Endometrial microvascular endothelial cells (primary cell): ENCODE measurements at regions not wholly inside any gene's neighbourhood (a gene's known extent, or its start where the extent isn't known, plus 50 kb on each side); places are given as distances from the start of the nearest gene placed in this dataset.
"Not testable (repeated sequence)": the region's sequence is repeated elsewhere in the genome, so short reads cannot be mapped to it uniquely, and the experiment has no call there.

ENCODE experiments used
- in situ Hi-C: cut with HindIII; loops from 2 replicates; pipeline ENCODE4 v1.10.0; 2017; ENCODE audit warnings: low sequenced_read_pairs, low pct_unique_long_range_greater_than_20kb; ENCODE audit errors: inconsistent ontology term

DNA sequence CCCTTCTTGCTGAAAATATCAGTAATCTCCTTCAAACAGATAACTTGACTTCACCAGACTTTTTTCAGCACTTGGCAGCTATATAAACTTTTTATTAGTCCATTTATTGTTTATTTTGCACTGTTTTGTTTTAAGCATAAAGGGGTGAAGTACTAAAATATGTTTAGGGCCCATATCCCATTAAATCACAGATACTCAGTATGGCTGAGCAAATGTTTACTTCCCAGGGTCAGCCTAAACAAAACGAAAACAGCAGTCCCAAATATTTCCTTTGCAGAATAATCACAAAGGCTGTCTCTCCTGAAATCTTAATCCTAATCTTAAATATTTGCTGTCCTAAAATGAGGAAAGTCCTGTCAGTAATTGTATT, 649.6 kb downstream of the TNS3 start:
- in situ Hi-C loops = no loop called here

DNA sequence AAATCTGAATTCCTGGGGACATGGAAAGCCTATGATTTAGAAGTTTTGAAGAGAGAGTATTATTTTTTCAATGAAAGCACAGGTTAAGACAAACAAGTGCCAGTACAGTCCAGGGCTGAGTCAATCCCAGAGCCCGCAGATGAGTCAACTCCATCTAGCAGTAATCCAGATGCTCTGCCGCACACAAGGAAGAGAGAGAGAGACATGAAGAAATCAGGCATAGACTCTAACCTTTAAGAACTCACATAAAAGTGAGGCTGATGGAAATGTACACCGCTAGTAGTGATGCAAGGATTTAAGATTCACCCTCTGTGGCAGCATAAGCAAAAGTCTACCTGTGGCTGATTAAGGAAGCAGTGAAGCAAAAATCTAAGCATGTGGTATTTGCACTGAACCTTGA, 651.5 kb downstream of the TNS3 start:
- in situ Hi-C loops = no loop called here

DNA sequence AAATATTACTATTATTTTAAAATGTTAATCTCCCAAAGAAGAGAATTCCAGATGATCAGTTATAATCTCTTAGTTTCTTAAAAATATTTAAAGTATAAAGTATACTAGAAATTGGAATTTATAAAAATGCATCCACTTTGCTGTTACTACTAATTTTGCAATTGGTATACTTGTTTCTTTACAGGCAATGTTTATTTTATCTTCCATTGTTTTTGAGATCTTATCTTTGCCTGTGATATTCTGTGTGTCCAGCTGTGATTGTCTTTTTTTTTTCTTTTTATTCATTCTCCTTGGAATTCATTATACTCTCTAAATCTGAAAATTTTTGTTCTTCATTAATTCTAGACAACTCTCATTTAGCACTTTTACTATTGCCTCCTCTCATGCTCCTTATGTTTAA, 652.6 kb downstream of the TNS3 start:
- in situ Hi-C loops = no loop called here

DNA sequence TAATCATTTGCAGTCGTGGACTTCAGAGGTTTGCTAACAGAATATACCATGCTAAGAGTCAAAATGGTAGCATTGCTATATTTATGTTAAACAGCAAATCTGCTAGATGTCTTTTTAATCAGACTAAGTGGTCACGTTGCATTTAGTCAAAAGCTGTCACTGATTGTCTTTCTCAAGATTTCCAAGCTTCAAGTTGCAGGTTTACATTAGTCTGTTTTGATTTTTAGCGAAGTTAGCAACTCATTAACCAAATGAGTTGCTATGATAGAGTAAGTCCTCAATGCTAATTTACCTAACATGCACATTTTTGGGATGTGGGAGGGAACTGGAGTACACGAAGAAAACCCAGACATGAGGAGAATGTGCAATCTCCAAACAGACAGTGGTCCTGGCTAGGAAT, 653.2 kb downstream of the TNS3 start:
- in situ Hi-C loops = no loop called here

DNA sequence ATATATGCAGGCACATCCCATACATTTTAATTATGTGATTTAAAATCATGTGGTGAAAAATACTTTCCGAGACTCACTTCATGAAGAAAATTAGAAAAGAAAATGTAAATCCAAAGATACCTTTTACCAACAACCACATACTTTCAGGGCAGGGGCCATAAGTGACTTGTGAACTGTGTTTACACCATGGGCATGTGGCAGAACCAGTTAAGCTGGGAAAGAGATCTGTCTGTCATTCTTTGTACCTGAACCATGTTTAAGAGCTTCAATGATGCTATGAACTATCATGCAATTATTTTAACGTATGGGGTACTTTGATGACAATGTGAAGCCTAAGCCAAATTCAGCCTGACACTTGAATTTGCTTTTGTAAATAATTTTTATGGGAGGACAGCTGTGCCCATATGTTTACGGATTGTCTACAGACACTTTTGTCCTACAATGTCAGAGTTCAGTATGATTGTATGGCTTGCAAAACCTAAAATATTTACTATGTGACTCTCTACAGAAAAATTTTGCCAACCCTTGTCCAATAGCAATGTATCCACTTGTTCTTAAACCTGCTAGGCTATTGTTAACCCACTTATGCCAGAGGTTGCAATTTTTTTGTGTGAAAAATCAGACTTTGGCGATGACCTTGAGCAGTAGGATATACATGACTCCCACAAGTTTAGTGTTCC, 654.6 kb downstream of the TNS3 start:
- in situ Hi-C loops = no loop called here

DNA sequence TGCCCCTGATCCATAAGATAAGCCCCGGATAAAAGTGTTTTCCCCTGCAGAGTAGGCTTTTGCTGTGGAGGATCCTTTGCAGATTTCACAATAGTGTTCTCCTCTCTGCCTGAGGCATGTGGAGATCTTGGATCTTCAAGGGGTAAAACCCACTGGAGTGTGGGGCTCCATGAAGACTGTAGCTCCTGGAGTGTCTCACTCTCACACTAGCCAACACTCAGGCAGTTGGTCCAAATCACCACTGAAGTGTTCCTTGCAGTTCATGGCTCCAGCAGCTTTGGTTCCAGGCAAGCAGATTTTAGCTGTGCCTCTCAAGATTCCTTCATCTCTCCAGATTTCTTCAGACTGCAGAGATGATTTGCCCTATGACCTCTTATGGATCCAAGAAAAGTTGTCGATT, 665.3 kb downstream of the TNS3 start:
- in situ Hi-C loops = no loop called here

DNA sequence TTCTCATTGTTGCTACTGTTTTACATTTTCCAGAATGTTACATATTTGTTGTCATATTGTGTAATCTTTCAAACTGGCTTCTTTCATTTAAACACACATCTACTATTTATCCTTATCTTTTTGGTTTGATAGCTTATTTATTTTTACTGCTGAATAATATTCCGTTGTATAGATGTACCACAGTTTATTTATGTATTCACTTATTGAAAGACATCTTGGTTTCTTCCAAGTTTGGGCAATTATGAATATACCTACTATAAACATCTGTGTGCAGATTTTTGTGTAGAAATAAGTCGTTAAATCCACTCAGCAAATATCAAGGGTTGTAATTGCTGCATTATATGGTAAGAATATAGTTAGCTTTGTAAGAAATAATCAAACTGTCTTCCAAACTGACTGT, 669.2 kb downstream of the TNS3 start:
- in situ Hi-C loops = no loop called here

DNA sequence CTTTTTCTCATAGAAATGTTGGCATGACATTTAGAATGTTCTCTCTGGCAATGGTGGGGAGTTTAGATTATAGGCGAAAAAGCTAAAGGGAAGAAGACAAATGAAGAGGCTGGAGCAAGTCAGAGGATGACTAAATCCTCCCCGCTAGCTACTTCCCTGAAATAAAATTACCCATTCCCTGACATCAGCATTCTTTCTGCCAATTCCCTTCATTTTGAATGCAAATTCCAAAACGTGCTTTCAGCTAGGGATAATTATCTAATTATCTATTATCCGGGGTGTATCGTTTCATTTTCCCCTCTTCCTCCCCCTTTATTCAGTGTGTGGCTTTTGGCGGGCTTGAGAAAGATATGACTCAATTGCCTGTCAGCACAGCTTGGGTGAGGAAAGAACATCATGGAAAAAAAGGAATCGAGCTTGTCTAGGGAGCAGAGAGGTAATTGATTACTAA, 672.3 kb downstream of the TNS3 start:
- in situ Hi-C loops = no loop called here

DNA sequence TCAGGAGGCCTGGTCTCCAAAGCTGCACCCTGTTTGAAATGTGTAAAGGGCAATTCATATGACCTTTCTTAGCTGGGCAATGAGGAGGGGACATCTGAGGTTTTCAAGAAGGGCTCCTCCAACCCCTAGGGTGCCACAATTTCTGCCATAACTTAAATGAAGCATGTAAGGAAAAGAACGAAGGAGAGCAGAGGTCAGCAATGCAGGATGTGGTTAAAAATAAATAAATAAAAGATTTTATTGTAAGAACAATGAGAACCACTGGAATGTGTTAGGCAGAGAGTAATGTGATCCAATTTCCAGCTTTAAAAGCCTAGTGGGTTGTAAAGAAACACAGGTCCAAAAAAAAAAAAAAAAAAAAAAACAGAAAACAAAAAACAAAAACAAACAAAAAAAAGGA, 673.1 kb downstream of the TNS3 start:
- in situ Hi-C loops = no loop called here

DNA sequence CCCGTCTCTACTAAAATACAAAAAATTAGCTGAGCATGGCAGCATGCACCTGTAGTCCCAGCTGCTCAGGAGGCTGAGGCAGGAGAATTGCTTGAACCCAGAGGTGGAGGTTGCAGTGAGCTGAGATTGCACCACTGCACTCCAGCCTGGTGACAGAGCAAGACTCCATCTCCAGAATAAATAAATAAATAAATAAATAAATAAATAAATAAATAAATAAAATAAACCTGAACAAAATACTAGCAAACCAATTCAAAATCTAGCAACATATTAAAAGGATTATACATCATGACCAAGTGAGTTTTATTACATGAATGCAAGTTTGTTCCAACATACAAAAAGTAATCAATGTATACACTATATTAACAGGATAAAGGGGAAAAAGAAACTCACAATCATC, 677.4 kb downstream of the TNS3 start:
- in situ Hi-C loops = not testable (repeated sequence)

DNA sequence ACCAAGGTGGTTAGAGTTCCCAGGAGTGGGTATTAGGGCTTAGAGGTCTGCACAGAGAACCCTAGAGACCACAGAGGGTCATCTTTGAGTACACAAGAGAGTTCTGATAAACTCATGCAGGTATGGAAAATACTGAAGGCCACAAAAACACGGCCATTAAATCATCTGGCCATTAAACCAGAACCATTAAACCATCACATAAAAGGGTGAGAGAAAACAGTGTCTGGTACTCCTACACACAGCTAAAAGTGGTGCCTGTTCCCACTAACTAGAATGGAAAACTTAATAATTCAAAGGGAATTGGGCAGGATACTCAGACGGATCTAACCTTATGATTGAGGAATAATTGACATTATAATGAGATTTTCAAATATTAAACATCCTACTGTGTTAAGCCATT, 679.4 kb downstream of the TNS3 start:
- in situ Hi-C loops = no loop called here

DNA sequence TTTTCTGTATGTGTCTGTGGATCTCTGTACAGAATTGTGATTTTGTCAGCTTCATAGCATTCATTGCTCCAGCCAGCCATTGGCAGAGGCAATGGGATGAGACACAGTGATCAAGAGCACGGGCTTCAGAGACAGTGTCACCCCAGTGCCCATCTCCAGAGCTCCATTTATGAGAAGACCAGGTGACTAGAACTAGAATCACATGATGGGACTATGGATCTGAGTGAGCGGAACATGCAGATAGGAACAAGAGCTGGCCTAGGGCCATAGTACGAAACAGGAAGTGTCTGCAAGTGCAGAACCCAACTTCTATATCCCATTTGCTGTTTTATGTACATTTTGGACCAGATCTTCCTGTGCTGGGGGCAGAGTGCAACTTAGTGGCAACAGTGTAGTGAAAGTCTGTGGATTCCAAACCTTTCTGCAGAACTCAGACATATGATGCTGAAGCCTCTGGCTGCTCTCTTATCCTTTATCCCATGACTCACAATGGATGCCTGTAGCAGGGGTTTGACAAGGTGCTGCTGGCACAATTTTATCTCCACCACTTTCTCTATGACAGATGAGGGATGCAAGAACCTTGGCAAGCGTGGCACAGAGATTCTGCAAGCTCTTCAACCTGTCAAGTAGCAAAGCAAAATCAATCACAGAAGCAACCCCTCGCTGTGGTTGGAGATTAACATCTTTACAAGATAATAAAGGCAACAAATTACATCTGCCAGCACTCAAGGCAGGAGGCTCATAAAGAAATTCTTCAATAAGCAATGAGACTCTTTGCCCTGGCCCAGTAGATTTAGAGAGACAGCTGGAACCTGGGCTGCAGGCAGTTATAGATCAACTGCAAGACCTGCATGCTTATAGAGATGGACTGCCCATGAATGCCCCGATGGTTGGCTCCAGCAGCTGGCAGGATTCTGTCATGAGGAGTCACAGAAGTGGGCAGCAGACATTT, 681.3 kb downstream of the TNS3 start:
- in situ Hi-C loops = no loop called here

DNA sequence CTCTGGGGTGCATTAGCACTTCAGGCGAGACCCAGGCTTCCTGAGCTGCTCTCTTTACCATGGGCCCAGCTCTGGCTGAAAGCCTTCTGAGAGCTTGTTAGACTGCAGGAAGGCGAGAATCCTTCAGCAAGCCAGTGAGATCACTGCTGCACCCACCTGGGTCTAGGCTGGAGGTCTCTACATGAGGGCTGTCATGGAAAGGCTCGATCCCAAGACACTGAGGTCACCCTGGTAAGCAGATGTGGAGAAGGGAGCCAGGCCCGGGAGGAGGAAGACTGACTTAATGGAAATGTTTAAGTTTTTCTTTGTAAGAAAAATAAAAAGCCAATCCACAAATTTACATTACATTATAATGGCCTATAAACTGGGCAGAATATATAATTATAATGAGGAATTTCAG, 684.5 kb downstream of the TNS3 start:
- in situ Hi-C loops = no loop called here

DNA sequence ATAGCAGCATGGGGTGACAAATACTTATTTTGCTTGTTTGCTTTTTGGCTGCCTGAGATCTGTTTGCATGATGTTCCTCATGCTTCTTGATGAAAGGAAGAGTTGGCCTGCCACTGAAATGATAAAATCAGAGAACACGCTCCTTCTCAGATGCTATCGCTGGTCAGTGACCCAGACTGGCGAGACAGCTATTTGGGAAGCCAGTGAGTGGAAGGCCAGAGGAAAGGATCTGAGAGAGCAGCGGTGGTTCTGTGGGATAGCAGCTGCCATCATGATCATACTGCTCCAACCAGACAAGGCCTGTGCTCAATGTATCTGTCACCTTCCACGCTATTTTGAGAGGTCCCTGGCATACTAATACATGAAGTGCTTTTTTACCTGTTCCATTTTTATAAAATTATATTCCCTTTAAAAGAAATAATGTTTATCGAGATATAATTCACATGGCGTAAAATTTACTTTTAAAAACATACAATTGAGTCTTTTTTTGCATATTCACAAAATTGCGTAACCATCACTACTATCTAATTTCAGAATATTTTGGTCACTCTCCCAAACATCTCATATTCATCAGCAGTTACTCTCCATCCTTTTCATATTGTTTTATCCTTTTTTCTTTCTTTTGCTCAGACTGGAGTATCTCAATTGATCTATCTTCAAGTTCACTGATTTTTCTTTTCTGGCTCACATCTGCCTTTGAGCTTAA, 695.1 kb downstream of the TNS3 start:
- in situ Hi-C loops = no loop called here

DNA sequence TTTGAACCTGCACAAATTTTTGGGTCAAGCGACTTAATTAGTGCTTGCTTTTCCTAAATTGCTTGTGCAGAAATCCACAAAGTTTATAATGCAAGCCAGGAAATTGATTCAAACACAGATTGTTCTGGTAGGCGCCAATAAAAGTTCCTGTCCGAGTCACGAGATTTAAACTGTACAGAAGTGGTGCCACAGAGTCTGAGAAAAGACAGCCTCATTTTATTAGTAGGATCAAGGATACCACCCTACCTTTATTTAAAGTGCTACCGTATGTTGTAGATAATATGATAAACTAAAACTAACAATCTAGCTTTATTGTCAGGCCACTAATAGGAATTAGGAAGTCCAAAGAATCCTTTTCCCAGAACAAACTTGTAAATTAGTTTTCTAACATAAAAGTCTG, 696.7 kb downstream of the TNS3 start:
- in situ Hi-C loops = no loop called here

DNA sequence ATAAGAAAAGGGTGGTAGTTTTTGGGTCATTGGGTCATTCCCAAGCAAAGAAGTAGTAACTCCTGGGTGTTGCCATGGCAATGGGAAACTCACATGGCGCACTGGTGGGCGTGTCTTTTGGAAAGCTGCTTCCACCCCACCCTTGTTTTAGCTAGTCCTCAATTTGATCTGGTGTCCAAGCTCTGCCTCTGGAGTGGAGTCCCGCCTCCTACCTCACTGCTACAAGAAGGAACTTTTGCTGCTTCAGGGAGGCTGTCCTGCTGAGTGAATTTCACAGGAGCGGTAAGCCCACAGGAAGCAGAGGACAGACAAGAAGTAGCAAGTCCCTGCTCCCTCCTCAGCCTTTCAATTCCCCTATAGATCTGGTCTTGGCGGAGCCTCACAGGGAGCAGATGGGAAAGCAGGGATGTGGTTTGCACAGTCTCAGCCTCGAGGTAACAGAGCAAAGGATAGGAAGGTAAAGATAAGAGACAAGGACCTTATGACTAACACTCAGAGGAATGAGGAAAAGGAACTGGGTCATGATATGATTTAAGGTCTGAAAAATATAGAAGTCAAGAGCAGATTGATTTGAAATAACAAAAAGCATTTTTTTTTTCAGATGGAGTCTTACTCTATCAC, 700.3 kb downstream of the TNS3 start:
- in situ Hi-C loops = no loop called here

DNA sequence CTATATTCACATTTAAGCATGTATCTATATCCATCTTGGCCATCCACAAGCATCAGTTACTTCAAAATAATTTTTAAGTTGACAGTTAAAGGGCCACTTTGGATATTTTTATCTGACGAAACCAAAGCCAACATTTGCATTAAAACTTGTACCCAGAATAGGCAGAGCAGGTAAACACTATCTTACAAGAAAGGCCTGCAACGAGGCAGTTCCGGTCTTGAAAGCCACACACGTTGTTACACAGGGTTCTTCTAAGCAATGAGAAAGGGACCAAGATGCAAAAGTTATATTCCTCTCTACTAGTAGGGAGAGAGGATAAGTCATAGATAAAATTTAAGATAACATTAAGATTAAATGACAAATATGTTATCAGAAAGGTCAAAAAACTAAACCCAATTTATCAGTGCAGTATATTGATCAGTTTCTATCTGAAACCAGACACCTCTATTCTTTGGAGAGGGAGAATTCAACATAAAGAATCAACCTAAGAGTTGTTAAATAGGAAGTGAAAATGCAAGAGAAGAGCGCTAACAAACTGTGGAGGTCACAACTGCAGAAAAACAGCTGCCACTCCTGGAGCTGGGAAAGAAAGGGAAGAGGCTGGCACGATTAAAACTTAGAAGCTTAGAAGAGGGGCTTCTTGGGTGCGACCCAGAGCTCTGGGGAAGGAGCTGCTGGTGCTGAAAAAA, 701.3 kb downstream of the TNS3 start:
- in situ Hi-C loops = no loop called here

DNA sequence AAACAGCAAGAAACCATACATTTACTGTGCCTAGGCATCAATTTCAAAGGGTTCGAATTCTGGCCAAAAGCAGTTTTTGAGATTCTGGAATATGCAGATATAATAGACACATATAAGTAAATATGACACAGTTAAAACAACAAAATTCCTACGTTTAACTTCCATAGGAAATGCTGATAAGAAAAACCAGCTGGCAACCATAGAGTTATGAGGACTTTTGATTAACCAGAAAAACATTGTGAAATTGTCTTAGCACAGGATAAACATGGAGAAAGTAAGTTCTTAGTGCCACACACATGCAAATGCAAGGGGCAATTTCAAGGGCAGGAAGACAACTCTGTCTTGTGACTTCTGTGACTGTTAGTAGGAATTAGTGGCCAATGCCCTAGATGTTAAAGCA, 702.1 kb downstream of the TNS3 start:
- in situ Hi-C loops = no loop called here

DNA sequence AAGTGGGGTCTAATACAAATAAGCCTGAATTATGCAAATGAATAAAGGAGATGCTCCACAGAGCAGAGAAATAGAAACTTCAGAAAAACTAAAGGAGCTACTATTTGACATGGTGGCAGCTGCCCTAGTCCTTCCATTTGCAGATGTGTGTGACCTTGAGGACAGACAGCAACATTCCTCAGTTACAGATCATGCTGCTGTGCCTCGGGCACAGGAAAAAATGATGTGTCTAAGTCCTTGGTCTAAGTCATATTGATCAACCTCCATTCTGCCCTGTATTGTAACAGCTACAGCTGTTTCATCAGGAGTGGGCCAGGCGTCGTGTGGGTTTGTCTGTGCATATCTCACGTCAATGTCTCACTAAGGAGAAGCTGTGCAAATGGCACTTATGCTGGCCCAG, 710.4 kb downstream of the TNS3 start:
- in situ Hi-C loops = no loop called here
